MM.1S (cell line): ENCODE measurements at regions not wholly inside any gene's neighbourhood (a gene's known extent, or its start where the extent isn't known, plus 50 kb on each side); places are given as distances from the start of the nearest gene placed in this dataset.

Experiments used
- DNase-seq: peaks from one replicate; pipeline ENCODE4 v3.0.0-alpha.2; 2015
- H2AFZ ChIP-seq: fragments of 300-600 bp; sonication (generic); 2 replicates; pipeline ENCODE4 v1.6.0; 2016; ENCODE audit warnings: antibody characterized with exemption, low read length
- H3F3A ChIP-seq: fragments of 300-600 bp; sonication (generic); 2 replicates; pipeline ENCODE4 v1.6.1; 2016; ENCODE audit warnings: mild to moderate bottlenecking, antibody characterized with exemption, low read length, moderate library complexity, mixed read lengths; ENCODE audit not compliant: insufficient read depth
- H3K27ac ChIP-seq: fragments of 300-600 bp; sonication (generic); 2 replicates; pipeline ENCODE4 v1.5.1; 2016; ENCODE audit warnings: mild to moderate bottlenecking, low read length
- H3K27me3 ChIP-seq: fragments of 300-600 bp; sonication (generic); replicated peaks from 2 replicates; pipeline ENCODE4 v1.6.0; 2016; ENCODE audit warnings: low read length; ENCODE audit not compliant: insufficient read depth
- H3K36me3 ChIP-seq: fragments of 300-600 bp; sonication (generic); replicated peaks from 2 replicates; pipeline ENCODE4 v1.6.1; 2016; ENCODE audit warnings: mild to moderate bottlenecking, low read length, mixed read lengths; ENCODE audit not compliant: insufficient read depth
- H3K4me1 ChIP-seq: fragments of 300-600 bp; sonication (generic); 2 replicates; pipeline ENCODE4 v1.6.1; 2016; ENCODE audit warnings: low read length, mixed read lengths
- H3K4me2 ChIP-seq: fragments of 300-600 bp; sonication (generic); 2 replicates; pipeline ENCODE4 v1.6.0; 2016; ENCODE audit warnings: low read depth, low read length
- H3K4me3 ChIP-seq: fragments of 300-600 bp; sonication (generic); 2 replicates; pipeline ENCODE4 v1.5.1; 2016; ENCODE audit warnings: low read length, mixed read lengths
- H3K79me2 ChIP-seq: fragments of 300-600 bp; sonication (generic); 2 replicates; pipeline ENCODE4 v1.6.1; 2016; ENCODE audit warnings: mixed run types, low read length, mixed read lengths
- H3K9ac ChIP-seq: fragments of 300-600 bp; sonication (generic); 2 replicates; pipeline ENCODE4 v1.6.1; 2016; ENCODE audit warnings: low read length, mixed read lengths
- H3K9me2 ChIP-seq: fragments of 300-600 bp; sonication (generic); replicated peaks from 2 replicates; pipeline ENCODE4 v1.6.1; 2016; ENCODE audit warnings: mild to moderate bottlenecking, low read length, mixed read lengths; ENCODE audit not compliant: insufficient read depth
- H3K9me3 ChIP-seq: fragments of 300-600 bp; sonication (generic); replicated peaks from 2 replicates; pipeline ENCODE4 v1.6.1; 2016; ENCODE audit warnings: mild to moderate bottlenecking, low read length, mixed read lengths; ENCODE audit not compliant: insufficient read depth
- H4K20me1 ChIP-seq: fragments of 300-600 bp; sonication (generic); 2 replicates; pipeline ENCODE4 v1.6.1; 2016; ENCODE audit warnings: mild to moderate bottlenecking, low read length, moderate library complexity, mixed read lengths; ENCODE audit not compliant: insufficient read depth
- EZH2 ChIP-seq: fragments of 300-600 bp; sonication (generic); optimal IDR thresholded peaks from 2 replicates; pipeline ENCODE3; 2017; ENCODE audit warnings: low read depth, mild to moderate bottlenecking, antibody characterized with exemption, low read length, mixed read lengths
- EZH2phosphoT487 ChIP-seq: fragments of 300-600 bp; sonication (generic); IDR thresholded peaks from 2 replicates; pipeline ENCODE4 v1.6.1; 2018; ENCODE audit warnings: antibody characterized with exemption, low read length
- TF ChIP-seq, protein P1 (sequence below): fragments of 300-600 bp; sonication (generic); IDR thresholded peaks from 2 replicates; pipeline ENCODE4 v1.5.1; 2016; ENCODE audit warnings: antibody characterized with exemption, low read length, mixed read lengths

DNA sequence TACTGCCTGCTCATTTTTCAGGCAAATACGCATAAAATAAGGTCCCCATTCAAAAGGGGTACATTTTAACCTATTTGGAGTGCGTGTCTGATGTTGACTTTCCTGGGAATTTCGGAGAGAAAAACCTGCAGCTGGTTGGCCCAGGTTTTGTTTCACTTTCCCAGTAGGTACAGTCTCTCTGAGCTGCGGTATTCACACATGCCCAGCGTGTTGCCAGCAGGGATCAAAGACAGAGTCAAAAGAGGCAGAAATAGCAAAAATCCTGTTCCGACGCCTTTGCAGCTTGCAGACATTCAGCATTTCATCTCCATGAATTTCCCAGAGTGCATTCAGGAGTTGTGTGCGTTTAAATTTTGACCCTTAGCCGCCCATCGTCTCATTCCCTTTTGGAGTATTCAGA, 855.4 kb upstream of the CELF4 start:
- Histone ChIP-seq H3F3A (no peaks in the 10 kb centered on the region), H3K79me2 (no peaks in the 10 kb centered on the region), H3K27ac (no peak overlapping the region), H4K20me1 (no peaks in the 10 kb centered on the region), H3K4me3 (no peak overlapping the region), H3K9me2 (no peaks in the 10 kb centered on the region), H3K36me3 (no peaks in the 10 kb centered on the region), H3K4me1 (no peaks in the 10 kb centered on the region), H3K9ac (no peak overlapping the region), H3K4me2 (no peak overlapping the region), H3K27me3 (no peaks in the 10 kb centered on the region), H2AFZ (no peak overlapping the region), H3K9me3 (no peaks in the 10 kb centered on the region)
- DNase-seq: no peak
- TF ChIP-seq, protein P1, sequence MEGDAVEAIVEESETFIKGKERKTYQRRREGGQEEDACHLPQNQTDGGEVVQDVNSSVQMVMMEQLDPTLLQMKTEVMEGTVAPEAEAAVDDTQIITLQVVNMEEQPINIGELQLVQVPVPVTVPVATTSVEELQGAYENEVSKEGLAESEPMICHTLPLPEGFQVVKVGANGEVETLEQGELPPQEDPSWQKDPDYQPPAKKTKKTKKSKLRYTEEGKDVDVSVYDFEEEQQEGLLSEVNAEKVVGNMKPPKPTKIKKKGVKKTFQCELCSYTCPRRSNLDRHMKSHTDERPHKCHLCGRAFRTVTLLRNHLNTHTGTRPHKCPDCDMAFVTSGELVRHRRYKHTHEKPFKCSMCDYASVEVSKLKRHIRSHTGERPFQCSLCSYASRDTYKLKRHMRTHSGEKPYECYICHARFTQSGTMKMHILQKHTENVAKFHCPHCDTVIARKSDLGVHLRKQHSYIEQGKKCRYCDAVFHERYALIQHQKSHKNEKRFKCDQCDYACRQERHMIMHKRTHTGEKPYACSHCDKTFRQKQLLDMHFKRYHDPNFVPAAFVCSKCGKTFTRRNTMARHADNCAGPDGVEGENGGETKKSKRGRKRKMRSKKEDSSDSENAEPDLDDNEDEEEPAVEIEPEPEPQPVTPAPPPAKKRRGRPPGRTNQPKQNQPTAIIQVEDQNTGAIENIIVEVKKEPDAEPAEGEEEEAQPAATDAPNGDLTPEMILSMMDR: no peak
- TF ChIP-seq EZH2 (no peak), EZH2phosphoT487 (no peak)

DNA sequence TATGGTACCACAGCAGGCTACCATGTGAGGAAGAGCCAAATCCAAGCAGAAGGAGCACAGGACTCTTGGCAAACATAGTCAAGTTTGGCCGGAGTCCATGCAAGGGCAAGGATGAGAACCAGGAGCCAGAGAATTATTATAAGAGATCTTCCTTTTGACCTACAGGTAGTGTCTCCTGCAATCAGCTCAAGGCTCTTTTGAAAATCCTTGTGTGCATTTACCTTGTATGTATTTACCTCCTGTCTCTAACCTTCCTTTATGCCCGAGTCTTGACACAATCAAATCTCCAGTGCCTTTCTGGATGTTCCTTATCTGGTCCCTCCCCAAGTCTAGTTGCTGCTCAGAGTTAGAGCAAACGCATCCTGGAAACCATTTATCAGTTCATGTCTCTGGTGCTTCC, 855.0 kb upstream of the CELF4 start:
- Histone ChIP-seq H3F3A (no peaks in the 10 kb centered on the region), H3K36me3 (no peaks in the 10 kb centered on the region), H3K79me2 (no peaks in the 10 kb centered on the region), H3K9ac (no peak overlapping the region), H3K9me2 (no peaks in the 10 kb centered on the region), H3K4me2 (no peak overlapping the region), H3K27me3 (no peaks in the 10 kb centered on the region), H3K4me3 (no peak overlapping the region), H3K9me3 (no peaks in the 10 kb centered on the region), H4K20me1 (no peaks in the 10 kb centered on the region), H3K27ac (no peak overlapping the region), H3K4me1 (no peaks in the 10 kb centered on the region), H2AFZ (no peak overlapping the region)
- TF ChIP-seq EZH2phosphoT487: no peak
- no peak for TF ChIP-seq EZH2
- TF ChIP-seq, protein P1: no peak
- no peak for DNase-seq

DNA sequence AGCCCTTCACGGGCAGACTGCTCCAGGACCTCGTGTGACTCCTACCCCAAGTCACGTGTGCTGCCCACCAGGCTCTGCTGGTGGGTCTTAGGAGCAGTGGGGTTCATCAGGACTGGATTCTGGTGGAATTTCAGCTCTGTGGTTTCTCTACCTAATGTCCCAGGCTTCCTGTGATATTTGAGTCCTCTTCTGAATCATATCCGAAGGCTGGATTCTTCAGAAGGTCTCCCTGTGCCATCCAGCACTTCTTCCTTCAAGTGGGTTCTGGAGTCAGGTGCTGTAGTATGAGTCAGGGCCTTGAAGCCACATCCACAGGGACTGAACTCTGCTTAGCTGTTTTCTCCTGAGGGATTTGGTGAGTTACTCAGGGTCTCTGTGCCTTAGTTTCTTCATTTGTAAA, 850.2 kb upstream of the CELF4 start:
- Histone ChIP-seq H2AFZ (no peak overlapping the region), H3K79me2 (no peaks in the 10 kb centered on the region), H3K9me2 (no peaks in the 10 kb centered on the region), H3K27me3 (no peaks in the 10 kb centered on the region), H3K4me1 (no peaks in the 10 kb centered on the region), H3K36me3 (no peaks in the 10 kb centered on the region), H3K4me3 (no peak overlapping the region), H3K9me3 (no peaks in the 10 kb centered on the region), H3K9ac (no peak overlapping the region), H4K20me1 (no peaks in the 10 kb centered on the region), H3K4me2 (no peak overlapping the region), H3K27ac (no peak overlapping the region), H3F3A (no peaks in the 10 kb centered on the region)
- DNase-seq: no peak
- TF ChIP-seq EZH2: no peak
- TF ChIP-seq EZH2phosphoT487: no peak
- TF ChIP-seq, protein P1: no peak
